AG10803 (cell line): ENCODE measurements at regions not wholly inside any gene's neighbourhood (a gene's known extent, or its start where the extent isn't known, plus 50 kb on each side); places are given as distances from the start of the nearest gene placed in this dataset.
A peak's percentile ranks its signal among the peaks of the same experiment; 100 is the strongest.
"Not testable (repeated sequence)": the region's sequence is repeated elsewhere in the genome, so short reads cannot be mapped to it uniquely, and the experiment has no call there.

ENCODE experiments used
- DNase-seq: peaks from one replicate; pipeline ENCODE4 v3.0.0; 2010; ENCODE audit warnings: low read depth
- H3K4me3 ChIP-seq: 2 replicates; pipeline ENCODE4 v1.5.1; 2011; ENCODE audit warnings: mild to moderate bottlenecking, low read length, control low read depth
- CTCF ChIP-seq: conservative IDR thresholded peaks from 2 replicates; pipeline ENCODE4 v1.5.1; 2011; ENCODE audit warnings: mild to moderate bottlenecking, low read length, control low read depth, inconsistent platforms

DNA sequence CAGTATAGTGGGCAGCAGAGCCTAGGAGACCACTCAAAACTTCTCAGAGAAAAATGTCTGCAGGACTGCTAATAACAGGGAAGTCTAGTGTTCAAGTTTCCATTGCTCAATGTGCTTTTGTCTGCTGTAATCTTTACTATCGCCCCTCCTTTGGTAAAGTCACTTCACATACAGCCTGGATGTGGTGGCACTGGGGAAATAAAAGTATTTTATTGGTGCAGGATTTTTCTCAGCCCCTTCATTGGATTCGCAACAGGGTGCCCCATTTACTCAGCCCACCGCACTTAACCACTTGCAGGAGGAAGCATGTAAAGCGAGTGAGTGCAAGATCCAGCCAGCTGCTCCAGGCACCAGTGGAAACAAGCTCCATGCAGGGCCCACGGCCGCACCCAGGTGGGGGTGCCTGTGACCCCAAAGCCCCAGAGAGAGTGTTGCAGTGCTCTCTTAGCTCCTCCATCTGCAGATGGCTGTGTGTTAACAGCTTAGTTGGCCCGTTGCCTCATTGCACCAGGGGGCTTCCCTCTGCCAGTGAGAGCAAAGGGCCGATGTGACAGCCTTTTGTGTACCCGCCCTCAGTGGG, 163.5 kb upstream of the TMEM72 start:
- H3K4me3 ChIP-seq: no peak overlapping the region
- TF ChIP-seq CTCF: no peak
- DNase-seq: no peak

GRCh38 chr10:44749151-44749550, 162.0 kb upstream of the TMEM72 start:
- no peak overlapping the region for H3K4me3 ChIP-seq
- no peak for DNase-seq
- no peak for TF ChIP-seq CTCF

GRCh38 chr10:44752451-44753441, 158.4 kb upstream of the TMEM72 start:
- DNase-seq: peak; percentile 93
- no peak overlapping the region for H3K4me3 ChIP-seq
- no peak for TF ChIP-seq CTCF

- not testable (repeated sequence) for DNase-seq, H3K4me3 ChIP-seq
Measured at GRCh38 chr10:44754355-44754754, 156.8 kb upstream of the TMEM72 start.

GRCh38 chr10:44755481-44755880, 155.7 kb upstream of the TMEM72 start:
- H3K4me3 ChIP-seq: no peak overlapping the region
- TF ChIP-seq CTCF: no peak
- peak; percentile 15 for DNase-seq

DNA sequence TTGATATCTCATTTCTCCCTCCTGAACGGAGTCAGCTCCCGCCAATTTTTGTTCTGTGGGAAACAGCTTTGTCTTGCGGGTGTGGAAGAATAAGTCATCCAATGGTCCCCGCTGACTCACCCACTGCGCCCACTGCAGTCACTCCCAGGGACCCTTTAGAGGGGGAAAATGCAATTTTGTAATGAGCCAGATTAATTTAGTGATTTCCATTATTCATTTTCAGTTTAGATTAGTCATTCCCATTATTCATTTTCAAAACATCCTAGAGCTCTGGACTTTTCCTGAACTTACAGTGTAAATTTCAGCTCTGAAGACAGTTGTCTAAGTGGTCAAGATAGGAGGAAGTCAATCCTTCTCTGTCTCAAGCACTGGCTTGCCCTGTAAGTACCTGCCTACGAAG, 154.9 kb upstream of the TMEM72 start:
- no peak for TF ChIP-seq CTCF
- peak; percentile 33 for DNase-seq
- no peak overlapping the region for H3K4me3 ChIP-seq

GRCh38 chr10:44757551-44758205, 153.5 kb upstream of the TMEM72 start:
- H3K4me3 ChIP-seq: no peak overlapping the region
- DNase-seq: no peak
- TF ChIP-seq CTCF: no peak
